GM23248 (cell line): ENCODE measurements at regions not wholly inside any gene's neighbourhood (a gene's known extent, or its start where the extent isn't known, plus 50 kb on each side); places are given as distances from the start of the nearest gene placed in this dataset.

ENCODE experiments used
- DNase-seq: peaks from one replicate; pipeline ENCODE4 v3.0.0-alpha.2; 2015
- H2AFZ ChIP-seq: fragments of 200-600 bp; sonication (generic); 2 replicates; pipeline ENCODE4 v1.6.1; 2016; ENCODE audit warnings: antibody characterized with exemption
- H3F3A ChIP-seq: fragments of 200-600 bp; sonication (generic); 2 replicates; pipeline ENCODE4 v1.6.1; 2016; ENCODE audit warnings: mild to moderate bottlenecking, antibody characterized with exemption, mixed run types; ENCODE audit not compliant: insufficient read depth
- H3K27ac ChIP-seq: fragments of 200-600 bp; sonication (generic); 2 replicates; pipeline ENCODE4 v1.5.1; 2016; ENCODE audit warnings: mild to moderate bottlenecking
- H3K27me3 ChIP-seq: fragments of 200-600 bp; sonication (generic); replicated peaks from 2 replicates; pipeline ENCODE4 v1.6.1; 2016; ENCODE audit warnings: mild to moderate bottlenecking; ENCODE audit not compliant: insufficient read depth
- H3K36me3 ChIP-seq: fragments of 200-600 bp; sonication (generic); 2 replicates; pipeline ENCODE4 v1.6.1; 2016; ENCODE audit warnings: low read depth, mild to moderate bottlenecking
- H3K4me1 ChIP-seq: fragments of 200-600 bp; sonication (generic); 2 replicates; pipeline ENCODE4 v1.6.1; 2016; ENCODE audit warnings: mild to moderate bottlenecking; ENCODE audit not compliant: insufficient read depth
- H3K4me2 ChIP-seq: fragments of 200-600 bp; sonication (generic); one replicate; pipeline ENCODE4 v1.6.1; 2016; ENCODE audit warnings: mild to moderate bottlenecking; ENCODE audit not compliant: unreplicated experiment
- H3K4me3 ChIP-seq: fragments of 200-600 bp; sonication (generic); 2 replicates; pipeline ENCODE4 v1.5.1; 2016; ENCODE audit warnings: mild to moderate bottlenecking
- H3K79me2 ChIP-seq: fragments of 200-600 bp; sonication (generic); 2 replicates; pipeline ENCODE4 v1.6.1; 2016; ENCODE audit warnings: mild to moderate bottlenecking; ENCODE audit not compliant: insufficient read depth
- H3K9ac ChIP-seq: fragments of 200-600 bp; sonication (generic); 2 replicates; pipeline ENCODE4 v1.6.1; 2016; ENCODE audit warnings: mild to moderate bottlenecking
- H3K9me2 ChIP-seq: fragments of 200-600 bp; sonication (generic); 2 replicates; pipeline ENCODE4 v1.6.1; 2016; ENCODE audit warnings: mixed run types, mild to moderate bottlenecking, moderate library complexity; ENCODE audit not compliant: insufficient read depth
- H3K9me3 ChIP-seq: fragments of 200-600 bp; sonication (generic); one replicate; pipeline ENCODE4 v1.6.1; 2017; ENCODE audit warnings: low read depth
- H4K20me1 ChIP-seq: fragments of 200-600 bp; sonication (generic); 2 replicates; pipeline ENCODE4 v1.6.0; 2016; ENCODE audit not compliant: insufficient read depth
- EZH2 ChIP-seq: fragments of 200-600 bp; sonication (generic); IDR thresholded peaks from 2 replicates; pipeline ENCODE4 v1.6.1; 2018; ENCODE audit warnings: antibody characterized with exemption, mild to moderate bottlenecking; ENCODE audit not compliant: insufficient read depth, poor library complexity, severe bottlenecking
- EZH2phosphoT487 ChIP-seq: fragments of 200-600 bp; sonication (generic); IDR thresholded peaks from 2 replicates; pipeline ENCODE4 v1.6.1; 2018; ENCODE audit warnings: antibody characterized with exemption, moderate library complexity, mild to moderate bottlenecking, low read depth; ENCODE audit not compliant: insufficient read depth
- WGBS, 2 experiments: methylation state at CpG; one replicate each; pipeline ENCODE4 v1.1.6; 2015 to 2017; ENCODE audit warnings: low lambda C conversion rate in 2 of 2, low coverage in 1 of 2; ENCODE audit errors: missing lambda C conversion rate in 2 of 2; 5-methylcytosine and 5-hydroxymethylcytosine counted together
- in situ Hi-C: fragments of 300-500 bp; cut with MboI; formaldehyde crosslinking; loops from 2 replicates; pipeline ENCODE4 v1.15.0; 2020

GRCh38 chr6:77363702-77364101, 99.6 kb downstream of the HTR1B start:
- Histone ChIP-seq H3K4me1 (no peaks in the 10 kb centered on the region), H4K20me1 (no peaks in the 10 kb centered on the region), H3F3A (no peaks in the 10 kb centered on the region), H3K27ac (no peak overlapping the region), H3K36me3 (no peaks in the 10 kb centered on the region), H3K9me3 (no peaks in the 10 kb centered on the region), H2AFZ (no peak overlapping the region), H3K9ac (no peak overlapping the region), H3K4me3 (no peak overlapping the region), H3K27me3 (no peaks in the 10 kb centered on the region), H3K9me2 (no peaks in the 10 kb centered on the region), H3K79me2 (peaks cover 21% of the 10 kb centered on the region; the same call in 1 of the 2 replicates), H3K4me2 (no peak overlapping the region)
- 52 to 55% methylated on average over 1 of the region's 1 CpG for WGBS, 2 experiments
- TF ChIP-seq EZH2phosphoT487, result no peak
- TF ChIP-seq EZH2, result no peak
- in situ Hi-C loops, result no loop called here
- no peak for DNase-seq

- TF ChIP-seq EZH2phosphoT487 (no peak), EZH2 (no peak)
- Histone ChIP-seq H4K20me1 (no peaks in the 10 kb centered on the region), H3K36me3 (no peaks in the 10 kb centered on the region), H3K4me1 (no peaks in the 10 kb centered on the region), H3K4me3 (no peak overlapping the region), H2AFZ (no peak overlapping the region), H3K9me3 (no peaks in the 10 kb centered on the region), H3K4me2 (no peak overlapping the region), H3K9me2 (no peaks in the 10 kb centered on the region), H3K27ac (no peak overlapping the region), H3K9ac (no peak overlapping the region), H3K79me2 (0 out of 2 replicates have a peak, but pooled peaks cover 6% of the 10 kb centered on the region), H3K27me3 (no peaks in the 10 kb centered on the region), H3F3A (no peaks in the 10 kb centered on the region)
- no peak for DNase-seq
- in situ Hi-C loops, result no loop called here
- WGBS, 2 experiments, result 55 to 65% methylated on average over 2 of the region's 2 CpGs
Observed at GRCh38 chr6:77362055-77362454, 101.2 kb downstream of the HTR1B start.

GRCh38 chr6:77361018-77361417, 102.3 kb downstream of the HTR1B start:
- Histone ChIP-seq H3K36me3 (no peaks in the 10 kb centered on the region), H3K9me3 (no peaks in the 10 kb centered on the region), H2AFZ (no peak overlapping the region), H3K4me1 (no peaks in the 10 kb centered on the region), H3F3A (no peaks in the 10 kb centered on the region), H3K79me2 (no peaks in the 10 kb centered on the region), H3K4me2 (no peak overlapping the region), H3K9ac (no peak overlapping the region), H3K4me3 (no peak overlapping the region), H3K9me2 (no peaks in the 10 kb centered on the region), H4K20me1 (no peaks in the 10 kb centered on the region), H3K27me3 (no peaks in the 10 kb centered on the region), H3K27ac (no peak overlapping the region)
- 81 to 83% methylated on average over 1 of the region's 1 CpG for WGBS, 2 experiments
- in situ Hi-C loops, result no loop called here
- TF ChIP-seq EZH2 (no peak), EZH2phosphoT487 (no peak)
- no peak for DNase-seq

GRCh38 chr6:77356821-77357220, 106.5 kb downstream of the HTR1B start:
- no peak overlapping the region for H3K9ac ChIP-seq
- no peaks in the 10 kb centered on the region for H3K9me3 ChIP-seq
- H3K79me2 ChIP-seq, result no peaks in the 10 kb centered on the region
- no peak overlapping the region for H3K27ac ChIP-seq
- H3K9me2 ChIP-seq, result no peaks in the 10 kb centered on the region
- no peak overlapping the region for H3K4me2 ChIP-seq
- TF ChIP-seq EZH2, result no peak
- no peaks in the 10 kb centered on the region for H3K27me3 ChIP-seq
- no peaks in the 10 kb centered on the region for H4K20me1 ChIP-seq
- in situ Hi-C loops, result no loop called here
- H3K4me3 ChIP-seq, result no peak overlapping the region
- no peaks in the 10 kb centered on the region for H3F3A ChIP-seq
- H2AFZ ChIP-seq, result no peak overlapping the region
- no peaks in the 10 kb centered on the region for H3K4me1 ChIP-seq
- H3K36me3 ChIP-seq, result no peaks in the 10 kb centered on the region
- no peak for DNase-seq

GRCh38 chr6:77354581-77354980, 108.7 kb downstream of the HTR1B start:
- TF ChIP-seq EZH2phosphoT487, result no peak
- no peak for TF ChIP-seq EZH2
- H3K27me3 ChIP-seq, result no peaks in the 10 kb centered on the region
- H3K27ac ChIP-seq, result no peak overlapping the region
- no peak overlapping the region for H3K4me3 ChIP-seq
- no peaks in the 10 kb centered on the region for H4K20me1 ChIP-seq
- DNase-seq, result no peak
- H3K9me2 ChIP-seq, result no peaks in the 10 kb centered on the region
- no peaks in the 10 kb centered on the region for H3K36me3 ChIP-seq
- H3K9ac ChIP-seq, result no peak overlapping the region
- no peak overlapping the region for H3K4me2 ChIP-seq
- H3K79me2 ChIP-seq, result no peaks in the 10 kb centered on the region
- no peaks in the 10 kb centered on the region for H3F3A ChIP-seq
- in situ Hi-C loops, result no loop called here
- no peak overlapping the region for H2AFZ ChIP-seq
- H3K9me3 ChIP-seq, result no peaks in the 10 kb centered on the region
- no peaks in the 10 kb centered on the region for H3K4me1 ChIP-seq
